ENCODE measurements at regions not wholly inside any gene's neighbourhood (a gene's known extent, or its start where the extent isn't known, plus 50 kb on each side); places are given as distances from the start of the nearest gene placed in this dataset.

DNA sequence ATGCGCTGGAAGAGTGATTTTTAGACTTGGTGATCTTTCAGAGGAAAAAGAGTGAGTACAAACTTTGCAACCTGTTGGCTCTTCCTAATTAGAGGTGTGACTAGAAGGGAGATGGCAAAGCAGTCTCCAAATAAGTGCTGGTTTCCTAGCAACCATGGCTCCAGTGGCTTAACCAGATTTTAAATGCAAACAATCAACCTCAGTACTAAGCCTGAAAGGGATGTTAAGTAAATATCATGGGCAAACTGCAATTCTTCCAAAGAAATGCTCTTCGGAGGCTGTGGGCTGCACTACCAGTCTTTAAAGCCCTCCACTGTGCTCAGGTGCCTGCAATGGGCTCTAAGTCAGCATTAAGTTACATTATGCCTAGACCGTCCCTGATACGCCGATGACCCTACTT, 678.1 kb upstream of the CCDC54 start:
- TF ChIP-seq, protein P1, sequence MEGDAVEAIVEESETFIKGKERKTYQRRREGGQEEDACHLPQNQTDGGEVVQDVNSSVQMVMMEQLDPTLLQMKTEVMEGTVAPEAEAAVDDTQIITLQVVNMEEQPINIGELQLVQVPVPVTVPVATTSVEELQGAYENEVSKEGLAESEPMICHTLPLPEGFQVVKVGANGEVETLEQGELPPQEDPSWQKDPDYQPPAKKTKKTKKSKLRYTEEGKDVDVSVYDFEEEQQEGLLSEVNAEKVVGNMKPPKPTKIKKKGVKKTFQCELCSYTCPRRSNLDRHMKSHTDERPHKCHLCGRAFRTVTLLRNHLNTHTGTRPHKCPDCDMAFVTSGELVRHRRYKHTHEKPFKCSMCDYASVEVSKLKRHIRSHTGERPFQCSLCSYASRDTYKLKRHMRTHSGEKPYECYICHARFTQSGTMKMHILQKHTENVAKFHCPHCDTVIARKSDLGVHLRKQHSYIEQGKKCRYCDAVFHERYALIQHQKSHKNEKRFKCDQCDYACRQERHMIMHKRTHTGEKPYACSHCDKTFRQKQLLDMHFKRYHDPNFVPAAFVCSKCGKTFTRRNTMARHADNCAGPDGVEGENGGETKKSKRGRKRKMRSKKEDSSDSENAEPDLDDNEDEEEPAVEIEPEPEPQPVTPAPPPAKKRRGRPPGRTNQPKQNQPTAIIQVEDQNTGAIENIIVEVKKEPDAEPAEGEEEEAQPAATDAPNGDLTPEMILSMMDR (IDR thresholded peaks at IDR 0.05) = no peak
- TF ChIP-seq SMC3 (IDR thresholded peaks at IDR 0.05; ENCODE audit: low read depth, low read length) (no peak), NRF1 (IDR thresholded peaks at IDR 0.05; ENCODE audit: low read depth, low read length) (no peak), MXI1 (IDR thresholded peaks at IDR 0.05; ENCODE audit: low read depth, low read length) (no peak), EZH2phosphoT487 (IDR thresholded peaks at IDR 0.05; ENCODE audit: borderline replicate concordance, low read depth) (no peak), POLR2AphosphoS5 (IDR thresholded peaks at IDR 0.05; ENCODE audit: low read depth, low read length) (no peak), TAF1 (IDR thresholded peaks at IDR 0.05; ENCODE audit: borderline replicate concordance, low read depth, low read length) (no peak), MEF2A (IDR thresholded peaks at IDR 0.05; ENCODE audit: borderline replicate concordance, low read depth) (no peak), RXRA (IDR thresholded peaks at IDR 0.05; ENCODE audit: borderline replicate concordance, low read depth) (no peak), EP300 (IDR thresholded peaks at IDR 0.05; ENCODE audit: borderline replicate concordance in 1 of 2, low read depth in 1 of 2, low read length in 1 of 2) (no peak), RAD21 (IDR thresholded peaks at IDR 0.05; ENCODE audit: low read length) (no peak)
- TF ChIP-seq, protein P2, sequence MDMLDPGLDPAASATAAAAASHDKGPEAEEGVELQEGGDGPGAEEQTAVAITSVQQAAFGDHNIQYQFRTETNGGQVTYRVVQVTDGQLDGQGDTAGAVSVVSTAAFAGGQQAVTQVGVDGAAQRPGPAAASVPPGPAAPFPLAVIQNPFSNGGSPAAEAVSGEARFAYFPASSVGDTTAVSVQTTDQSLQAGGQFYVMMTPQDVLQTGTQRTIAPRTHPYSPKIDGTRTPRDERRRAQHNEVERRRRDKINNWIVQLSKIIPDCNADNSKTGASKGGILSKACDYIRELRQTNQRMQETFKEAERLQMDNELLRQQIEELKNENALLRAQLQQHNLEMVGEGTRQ (IDR thresholded peaks at IDR 0.05; ENCODE audit: borderline replicate concordance, low read depth, low read length) = no peak
- TF ChIP-seq, protein P3, sequence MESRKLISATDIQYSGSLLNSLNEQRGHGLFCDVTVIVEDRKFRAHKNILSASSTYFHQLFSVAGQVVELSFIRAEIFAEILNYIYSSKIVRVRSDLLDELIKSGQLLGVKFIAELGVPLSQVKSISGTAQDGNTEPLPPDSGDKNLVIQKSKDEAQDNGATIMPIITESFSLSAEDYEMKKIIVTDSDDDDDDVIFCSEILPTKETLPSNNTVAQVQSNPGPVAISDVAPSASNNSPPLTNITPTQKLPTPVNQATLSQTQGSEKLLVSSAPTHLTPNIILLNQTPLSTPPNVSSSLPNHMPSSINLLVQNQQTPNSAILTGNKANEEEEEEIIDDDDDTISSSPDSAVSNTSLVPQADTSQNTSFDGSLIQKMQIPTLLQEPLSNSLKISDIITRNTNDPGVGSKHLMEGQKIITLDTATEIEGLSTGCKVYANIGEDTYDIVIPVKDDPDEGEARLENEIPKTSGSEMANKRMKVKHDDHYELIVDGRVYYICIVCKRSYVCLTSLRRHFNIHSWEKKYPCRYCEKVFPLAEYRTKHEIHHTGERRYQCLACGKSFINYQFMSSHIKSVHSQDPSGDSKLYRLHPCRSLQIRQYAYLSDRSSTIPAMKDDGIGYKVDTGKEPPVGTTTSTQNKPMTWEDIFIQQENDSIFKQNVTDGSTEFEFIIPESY (IDR thresholded peaks at IDR 0.05; ENCODE audit: borderline replicate concordance, low read depth) = no peak
- TF ChIP-seq, protein P4, sequence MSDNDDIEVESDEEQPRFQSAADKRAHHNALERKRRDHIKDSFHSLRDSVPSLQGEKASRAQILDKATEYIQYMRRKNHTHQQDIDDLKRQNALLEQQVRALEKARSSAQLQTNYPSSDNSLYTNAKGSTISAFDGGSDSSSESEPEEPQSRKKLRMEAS (IDR thresholded peaks at IDR 0.05; ENCODE audit: low read depth) = no peak

Measured in SK-N-SH (cell line).